Transverse colon (tissue), 4 donors: ENCODE measurements at regions not wholly inside any gene's neighbourhood (a gene's known extent, or its start where the extent isn't known, plus 50 kb on each side); places are given as distances from the start of the nearest gene placed in this dataset.
A peak's percentile ranks its signal among the peaks of the same experiment; 100 is the strongest.
"Not testable (repeated sequence)": the region's sequence is repeated elsewhere in the genome, so short reads cannot be mapped to it uniquely, and the experiment has no call there.

Source experiments
- DNase-seq: peaks from one replicate; pipeline ENCODE4 v3.0.0-alpha.2; 2019
- H3K27ac ChIP-seq, 4 donors: fragments of 200-600 bp; sonication (generic); 2 replicates each; pipeline ENCODE4 v1.5.1; 2016 to 2018; ENCODE audit warnings: inconsistent platforms in 4 of 4
- H3K27me3 ChIP-seq: fragments of 200-600 bp; sonication (generic); 2 replicates; pipeline ENCODE4 v1.5.1; 2017; ENCODE audit warnings: inconsistent platforms
- H3K36me3 ChIP-seq, 4 donors: fragments of 200-600 bp; sonication (generic); 2 replicates each; pipeline ENCODE4 v1.5.1; 2017 to 2019; ENCODE audit warnings: inconsistent platforms in 4 of 4
- H3K4me1 ChIP-seq, 4 donors: fragments of 200-600 bp; sonication (generic); 2 replicates each; pipeline ENCODE4 v1.5.1; 2017 to 2020; ENCODE audit warnings: inconsistent platforms in 4 of 4
- H3K4me3 ChIP-seq, 4 donors: fragments of 200-600 bp; sonication (generic); 1 replicate in 1 of 4; 2 replicates in 3 of 4; pipeline versions ENCODE4 v1.5.1 to v1.6.1; 2017 to 2019; ENCODE audit warnings: inconsistent platforms in 4 of 4
- H3K9me3 ChIP-seq, 2 donors: fragments of 200-600 bp; sonication (generic); 2 replicates each; pipeline ENCODE4 v1.5.1; 2017 to 2019; ENCODE audit warnings: inconsistent platforms in 2 of 2
- EP300 ChIP-seq: sonication (generic); formaldehyde crosslinking; IDR thresholded peaks from one replicate; pipeline ENCODE4 v1.6.1; 2017; ENCODE audit warnings: antibody characterized with exemption, low read depth
- POLR2A ChIP-seq: fragments of 450-650 bp; IDR thresholded peaks from one replicate; pipeline ENCODE4 v1.6.1; 2016; ENCODE audit warnings: antibody characterized with exemption, mild to moderate bottlenecking, moderate library complexity
- POLR2AphosphoS5 ChIP-seq, 3 donors: sonication (generic); formaldehyde crosslinking; IDR thresholded peaks; one replicate each; pipeline ENCODE4 v1.6.1; 2016; ENCODE audit warnings: antibody characterized with exemption in 3 of 3
- WGBS, 2 donors: methylation state at CpG; one replicate each; pipeline ENCODE4 v1.1.5; 2018; ENCODE audit warnings: low coverage in 1 of 2; 5-methylcytosine and 5-hydroxymethylcytosine counted together
- in situ Hi-C, 4 donors: fragments of 200-750 bp; cut with MboI; loops; one replicate each; pipeline versions ENCODE4 v1.15.0 to v1.15.1; 2017; ENCODE audit warnings: low sequenced_read_pairs in 3 of 4, low pct_ligation_motif_present in 1 of 4, low pct_unique_long_range_greater_than_20kb in 1 of 4
- intact Hi-C: fragments of 100-400 bp; cut with DNase I; formaldehyde crosslinking; loops from one replicate; pipeline ENCODE4 v1.15.1; 2023; ENCODE audit warnings: low total_unique reads
- TF ChIP-seq, protein P1 (sequence below), 5 experiments: fragments of 200-600 bp in 3 of 5; fragments of 450-650 bp in 2 of 5; sonication (generic) in 3 of 5; IDR thresholded peaks; 1 replicate in 2 of 5; 2 replicates in 3 of 5; pipeline ENCODE4 v1.5.1; 2016 to 2017; ENCODE audit warnings: antibody characterized with exemption in 5 of 5, inconsistent platforms in 3 of 5, mild to moderate bottlenecking in 2 of 5, moderate library complexity in 1 of 5

DNA sequence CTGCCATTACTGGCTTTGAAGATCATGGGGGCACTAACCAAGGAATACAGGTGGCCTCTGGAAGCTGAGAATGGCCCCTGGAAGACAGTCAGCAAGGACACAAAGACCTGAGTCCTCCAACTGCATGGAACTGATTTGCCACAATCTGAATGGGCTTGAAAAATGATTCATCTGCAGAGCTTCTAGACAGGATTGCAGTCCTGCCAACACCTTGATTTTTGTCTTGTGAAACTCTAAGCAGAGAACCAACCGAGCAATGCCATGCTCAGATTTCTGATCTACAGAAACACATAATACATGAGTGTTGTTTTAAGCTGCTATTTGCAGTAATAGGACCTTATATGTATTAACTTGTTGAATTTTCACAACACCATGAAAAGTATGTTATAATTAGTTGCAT, 66.1 kb upstream of the SLC13A1 start:
- H3K9me3 ChIP-seq = no peaks in the 10 kb centered on the region
- WGBS, 2 donors = 89 to 91% methylated on average over 1 of the region's 1 CpG
- no peaks in the 10 kb centered on the region for H3K27me3 ChIP-seq
- TF ChIP-seq, protein P1, sequence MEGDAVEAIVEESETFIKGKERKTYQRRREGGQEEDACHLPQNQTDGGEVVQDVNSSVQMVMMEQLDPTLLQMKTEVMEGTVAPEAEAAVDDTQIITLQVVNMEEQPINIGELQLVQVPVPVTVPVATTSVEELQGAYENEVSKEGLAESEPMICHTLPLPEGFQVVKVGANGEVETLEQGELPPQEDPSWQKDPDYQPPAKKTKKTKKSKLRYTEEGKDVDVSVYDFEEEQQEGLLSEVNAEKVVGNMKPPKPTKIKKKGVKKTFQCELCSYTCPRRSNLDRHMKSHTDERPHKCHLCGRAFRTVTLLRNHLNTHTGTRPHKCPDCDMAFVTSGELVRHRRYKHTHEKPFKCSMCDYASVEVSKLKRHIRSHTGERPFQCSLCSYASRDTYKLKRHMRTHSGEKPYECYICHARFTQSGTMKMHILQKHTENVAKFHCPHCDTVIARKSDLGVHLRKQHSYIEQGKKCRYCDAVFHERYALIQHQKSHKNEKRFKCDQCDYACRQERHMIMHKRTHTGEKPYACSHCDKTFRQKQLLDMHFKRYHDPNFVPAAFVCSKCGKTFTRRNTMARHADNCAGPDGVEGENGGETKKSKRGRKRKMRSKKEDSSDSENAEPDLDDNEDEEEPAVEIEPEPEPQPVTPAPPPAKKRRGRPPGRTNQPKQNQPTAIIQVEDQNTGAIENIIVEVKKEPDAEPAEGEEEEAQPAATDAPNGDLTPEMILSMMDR (IDR thresholded peaks at IDR 0.05) = no peak
- no peak overlapping the region for H3K27ac ChIP-seq
- peaks cover 0 to 6% (median 0%) of the 10 kb centered on the region in 4 donors for H3K4me1 ChIP-seq
- in situ Hi-C loops = no loop called here
- intact Hi-C loops = no loop called here
- no peak overlapping the region for H3K4me3 ChIP-seq
- no peak for DNase-seq
- no peaks in the 10 kb centered on the region for H3K36me3 ChIP-seq

DNA sequence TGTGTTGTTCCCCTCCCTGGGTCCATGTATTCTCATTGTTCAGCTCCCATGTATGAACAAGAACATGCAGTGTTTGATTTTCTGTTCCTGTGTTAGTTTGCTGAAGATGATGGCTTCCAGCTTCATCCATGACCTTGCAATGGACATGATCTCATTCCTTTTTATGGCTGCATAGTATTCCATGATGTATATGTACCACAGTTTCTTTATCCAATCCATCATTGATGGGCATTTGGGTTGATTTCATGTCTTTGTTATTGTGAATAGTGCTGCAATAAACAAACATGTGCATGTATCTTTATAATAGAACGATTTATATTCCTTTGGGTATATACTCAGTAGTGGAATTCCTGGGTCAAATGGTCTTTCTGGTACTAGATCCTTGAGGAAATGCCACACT, 65.1 kb upstream of the SLC13A1 start:
- H3K27ac ChIP-seq, H3K4me3 ChIP-seq, in situ Hi-C loops, intact Hi-C loops, H3K36me3 ChIP-seq, DNase-seq, H3K9me3 ChIP-seq, H3K27me3 ChIP-seq: not testable (repeated sequence)
- H3K4me1 ChIP-seq = peaks cover 0 to 14% (median 0%) of the 10 kb centered on the region in 4 donors
- WGBS, 2 donors = 50 to 60% methylated on average over 1 of the region's 1 CpG

DNA sequence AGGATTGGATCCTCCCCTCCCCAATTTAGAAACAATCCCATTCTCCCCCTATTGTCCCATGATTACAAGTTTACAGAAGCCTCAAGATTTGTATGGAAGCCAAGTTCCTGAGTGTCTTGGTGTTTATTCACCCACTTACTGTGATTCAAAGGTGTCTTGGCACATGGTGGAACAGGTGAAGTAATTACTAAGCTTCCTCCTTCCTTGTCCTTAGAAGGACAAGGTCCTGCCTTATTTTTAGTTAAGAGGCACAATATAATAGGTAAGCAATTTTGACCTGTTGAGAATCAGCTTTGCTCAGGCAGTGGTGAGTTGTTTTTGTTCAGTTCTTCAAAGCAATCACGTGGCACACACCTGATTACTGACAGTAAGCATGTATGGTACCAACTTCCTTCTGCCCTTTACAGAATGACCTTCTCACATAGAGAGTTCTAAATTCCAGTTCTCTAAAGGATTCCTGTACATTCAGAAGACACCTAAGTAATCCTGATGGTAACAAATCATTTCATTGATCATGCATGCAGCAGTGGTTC, 60.7 kb upstream of the SLC13A1 start:
- peak overlapping the region in 3 of 4 donors; percentile 30 to 64 (median 39) for H3K27ac ChIP-seq
- 48% methylated on average over 1 of the region's 1 CpG; no CpG with 5 or more reads in 1 of the 2 donors for WGBS, 2 donors
- peak; percentile 17 for DNase-seq
- no peaks in the 10 kb centered on the region for H3K27me3 ChIP-seq
- H3K4me3 ChIP-seq = no peak overlapping the region
- no peaks in the 10 kb centered on the region for H3K36me3 ChIP-seq
- no peaks in the 10 kb centered on the region for H3K9me3 ChIP-seq
- TF ChIP-seq POLR2AphosphoS5 (IDR thresholded peaks at IDR 0.05) (peak in 1 of 3 donors; percentile 13), EP300 (no peak)
- intact Hi-C loops (no loop called here), in situ Hi-C loops (no loop called here)
- H3K4me1 ChIP-seq = peaks cover 0 to 14% (median 0%) of the 10 kb centered on the region in 4 donors

DNA sequence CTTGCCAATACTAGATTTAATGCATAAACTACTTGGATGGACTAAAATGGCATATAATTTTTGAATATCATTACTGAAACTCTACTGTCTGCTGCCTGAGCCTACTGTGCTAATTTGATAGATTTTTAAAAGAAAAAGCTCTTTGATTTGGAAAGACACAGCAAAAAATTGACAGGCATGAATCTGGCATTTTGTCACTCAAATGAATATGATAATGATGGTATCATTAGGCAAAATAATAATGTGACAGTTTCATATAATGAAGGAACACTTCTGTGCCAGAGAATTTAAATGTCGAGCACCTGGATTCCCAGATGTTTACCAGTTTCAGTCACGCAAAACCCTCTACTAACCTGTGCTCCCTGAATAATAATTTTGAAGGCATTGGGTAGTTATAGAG, 60.0 kb upstream of the SLC13A1 start:
- intact Hi-C loops (no loop called here), in situ Hi-C loops (no loop called here)
- no peaks in the 10 kb centered on the region for H3K27me3 ChIP-seq
- peak overlapping the region in 1 of 4 donors; percentile 64 for H3K27ac ChIP-seq
- H3K4me1 ChIP-seq = peaks cover 0 to 14% (median 0%) of the 10 kb centered on the region in 4 donors
- no peaks in the 10 kb centered on the region for H3K36me3 ChIP-seq
- no peak for DNase-seq
- no peak overlapping the region for H3K4me3 ChIP-seq
- 68 to 69% methylated on average over 2 of the region's 2 CpGs for WGBS, 2 donors
- TF ChIP-seq POLR2A (no peak), POLR2AphosphoS5 (IDR thresholded peaks at IDR 0.05) (no peak), EP300 (no peak)
- TF ChIP-seq, protein P1 (IDR thresholded peaks at IDR 0.05) = no peak
- no peaks in the 10 kb centered on the region for H3K9me3 ChIP-seq
